MCF 10A (cell line): ENCODE measurements at regions not wholly inside any gene's neighbourhood (a gene's known extent, or its start where the extent isn't known, plus 50 kb on each side); places are given as distances from the start of the nearest gene placed in this dataset.

Experiments
- BruUV-seq: library from RNA; stranded (reverse); fragments of 400-500 nt; replicated peaks from 2 replicates; lab custom pipeline; 2021; lab: Mats Ljungman, UMichigan
- CTCF ChIA-PET: fragments of 300-600 bp; sonication (Branson Sonifier 250); formaldehyde crosslinking; extraction: SDS; loops from one replicate; lab custom pipeline; 2021; ENCODE audit warnings: antibody characterized with exemption, inconsistent platforms; lab: Yijun Ruan, JAX
- POLR2A ChIA-PET: fragments of 300-600, 350-650 bp; sonication (Branson Sonifier 250); formaldehyde crosslinking; extraction: SDS; loops from one replicate; lab custom pipeline; 2020; ENCODE audit warnings: antibody characterized with exemption, inconsistent platforms; lab: Yijun Ruan, JAX
- DNase-seq: peaks from one replicate; pipeline ENCODE4 v3.0.0-alpha.2; 2018; ENCODE audit not compliant: unreplicated experiment
- H3K27ac Mint-ChIP-seq: one replicate; pipeline ENCODE4 v1.8.0; 2022; ENCODE audit warnings: mild to moderate bottlenecking, low read depth, mixed read lengths; ENCODE audit not compliant: unreplicated experiment
- H3K27me3 Mint-ChIP-seq: one replicate; pipeline ENCODE4 v1.8.0; 2022; ENCODE audit warnings: mixed read lengths; ENCODE audit not compliant: insufficient read depth, unreplicated experiment
- H3K36me3 Mint-ChIP-seq: one replicate; pipeline ENCODE4 v1.8.0; 2022; ENCODE audit warnings: mild to moderate bottlenecking, moderate library complexity, mixed read lengths; ENCODE audit not compliant: insufficient read depth, unreplicated experiment
- H3K4me1 Mint-ChIP-seq: one replicate; pipeline ENCODE4 v1.8.0; 2022; ENCODE audit warnings: mixed read lengths; ENCODE audit not compliant: insufficient read depth, unreplicated experiment
- H3K4me3 Mint-ChIP-seq: one replicate; pipeline ENCODE4 v1.8.0; 2022; ENCODE audit warnings: mild to moderate bottlenecking, moderate library complexity, mixed read lengths; ENCODE audit not compliant: unreplicated experiment
- H3K9me3 Mint-ChIP-seq: one replicate; pipeline ENCODE4 v1.8.0; 2022; ENCODE audit warnings: mixed read lengths; ENCODE audit not compliant: unreplicated experiment
- intact Hi-C: fragments of 100-400 bp; cut with micrococcal nuclease; formaldehyde crosslinking; loops from 2 replicates; pipeline ENCODE4 v1.14.1; 2022
- TF ChIP-seq, protein P1 (sequence below): fragments of 200-600 bp; IDR thresholded peaks from one replicate; pipeline ENCODE4 v1.8.0; 2022; ENCODE audit warnings: antibody characterized with exemption, mild to moderate bottlenecking; ENCODE audit not compliant: unreplicated experiment

DNA sequence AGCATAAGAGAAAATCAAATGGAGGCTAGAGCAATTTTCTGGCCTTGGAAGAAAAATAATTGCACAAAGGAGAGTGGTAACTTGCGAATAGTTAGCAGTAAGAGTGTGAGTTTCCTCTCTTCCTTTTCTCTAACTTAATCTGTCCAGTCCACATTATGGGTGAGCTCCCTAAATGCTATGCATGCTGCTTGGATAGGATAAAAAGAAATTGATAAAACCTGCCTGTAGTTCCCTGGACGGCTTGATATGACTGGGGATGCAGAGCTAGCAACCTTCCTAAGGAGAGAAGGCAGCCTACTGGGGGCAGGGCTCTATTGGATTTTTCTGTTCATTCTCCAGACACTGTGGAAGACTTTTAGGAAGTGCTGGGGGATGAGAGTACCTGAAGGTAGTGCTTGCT, 311.3 kb downstream of the LMO7 start:
- ChIA-PET CTCF (no interaction called here), POLR2A (no interaction called here)
- intact Hi-C loops, result no loop called here
- no peaks in the 10 kb centered on the region for H3K9me3 Mint-ChIP-seq
- no peak for DNase-seq
- H3K27me3 Mint-ChIP-seq, result no peaks in the 10 kb centered on the region
- no TSS peak for BruUV-seq
- no peak overlapping the region for H3K27ac Mint-ChIP-seq
- TF ChIP-seq, protein P1, sequence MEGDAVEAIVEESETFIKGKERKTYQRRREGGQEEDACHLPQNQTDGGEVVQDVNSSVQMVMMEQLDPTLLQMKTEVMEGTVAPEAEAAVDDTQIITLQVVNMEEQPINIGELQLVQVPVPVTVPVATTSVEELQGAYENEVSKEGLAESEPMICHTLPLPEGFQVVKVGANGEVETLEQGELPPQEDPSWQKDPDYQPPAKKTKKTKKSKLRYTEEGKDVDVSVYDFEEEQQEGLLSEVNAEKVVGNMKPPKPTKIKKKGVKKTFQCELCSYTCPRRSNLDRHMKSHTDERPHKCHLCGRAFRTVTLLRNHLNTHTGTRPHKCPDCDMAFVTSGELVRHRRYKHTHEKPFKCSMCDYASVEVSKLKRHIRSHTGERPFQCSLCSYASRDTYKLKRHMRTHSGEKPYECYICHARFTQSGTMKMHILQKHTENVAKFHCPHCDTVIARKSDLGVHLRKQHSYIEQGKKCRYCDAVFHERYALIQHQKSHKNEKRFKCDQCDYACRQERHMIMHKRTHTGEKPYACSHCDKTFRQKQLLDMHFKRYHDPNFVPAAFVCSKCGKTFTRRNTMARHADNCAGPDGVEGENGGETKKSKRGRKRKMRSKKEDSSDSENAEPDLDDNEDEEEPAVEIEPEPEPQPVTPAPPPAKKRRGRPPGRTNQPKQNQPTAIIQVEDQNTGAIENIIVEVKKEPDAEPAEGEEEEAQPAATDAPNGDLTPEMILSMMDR, result no peak
- no peaks in the 10 kb centered on the region for H3K4me1 Mint-ChIP-seq
- no peaks in the 10 kb centered on the region for H3K36me3 Mint-ChIP-seq
- no peak overlapping the region for H3K4me3 Mint-ChIP-seq

DNA sequence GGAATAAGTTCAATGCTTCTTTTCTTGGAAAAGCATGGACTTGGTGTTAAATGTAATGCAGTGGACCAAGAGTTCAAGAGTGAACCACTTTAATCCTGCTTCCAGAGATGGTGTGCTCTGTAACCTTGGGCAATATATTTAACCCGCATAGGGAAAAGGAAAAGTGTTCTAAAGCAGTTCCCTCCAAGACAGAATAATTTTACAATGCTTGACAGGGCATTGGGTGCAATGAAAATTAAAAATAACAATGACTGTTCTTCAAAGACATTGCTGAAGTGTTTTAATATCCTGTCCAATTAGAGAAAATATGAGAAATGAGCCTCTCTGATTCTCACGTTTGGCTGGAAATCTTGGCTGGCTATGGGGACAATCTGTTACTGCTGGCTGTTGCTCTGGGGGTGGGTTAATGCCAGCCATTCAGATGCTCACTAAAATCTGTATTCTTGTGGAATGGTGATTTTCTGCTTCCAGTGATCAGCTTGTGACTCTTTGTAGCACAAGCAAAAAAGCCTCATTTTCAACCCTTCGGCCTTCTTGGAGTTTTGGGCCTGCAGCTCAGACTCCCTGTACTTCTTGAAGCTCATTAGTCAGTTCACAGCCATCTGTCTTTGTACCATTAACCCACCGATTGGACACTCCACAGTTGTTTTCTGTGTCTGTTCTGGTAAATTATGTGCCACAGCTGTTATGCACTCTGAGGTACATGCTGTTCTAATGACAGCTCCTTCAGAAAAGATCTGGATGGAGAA, 310.6 kb downstream of the LMO7 start:
- BruUV-seq, result no TSS peak
- Mint-ChIP-seq H3K4me1 (no peaks in the 10 kb centered on the region), H3K27ac (no peak overlapping the region), H3K4me3 (no peak overlapping the region), H3K9me3 (no peaks in the 10 kb centered on the region), H3K27me3 (no peaks in the 10 kb centered on the region), H3K36me3 (no peaks in the 10 kb centered on the region)
- intact Hi-C loops, result no loop called here
- POLR2A ChIA-PET, result interaction anchor here (0.6 to 0.7 kb wide), 2 partner anchors 16 to 321 kb away, joined by 3 read pairs; no protein-coding TSS in a partner anchor
- no peak for DNase-seq
- TF ChIP-seq, protein P1, result no peak
- CTCF ChIA-PET, result interaction anchor here (1.1 kb wide), 1 partner anchor 14 kb away, joined by 3 read pairs; no protein-coding TSS in a partner anchor

DNA sequence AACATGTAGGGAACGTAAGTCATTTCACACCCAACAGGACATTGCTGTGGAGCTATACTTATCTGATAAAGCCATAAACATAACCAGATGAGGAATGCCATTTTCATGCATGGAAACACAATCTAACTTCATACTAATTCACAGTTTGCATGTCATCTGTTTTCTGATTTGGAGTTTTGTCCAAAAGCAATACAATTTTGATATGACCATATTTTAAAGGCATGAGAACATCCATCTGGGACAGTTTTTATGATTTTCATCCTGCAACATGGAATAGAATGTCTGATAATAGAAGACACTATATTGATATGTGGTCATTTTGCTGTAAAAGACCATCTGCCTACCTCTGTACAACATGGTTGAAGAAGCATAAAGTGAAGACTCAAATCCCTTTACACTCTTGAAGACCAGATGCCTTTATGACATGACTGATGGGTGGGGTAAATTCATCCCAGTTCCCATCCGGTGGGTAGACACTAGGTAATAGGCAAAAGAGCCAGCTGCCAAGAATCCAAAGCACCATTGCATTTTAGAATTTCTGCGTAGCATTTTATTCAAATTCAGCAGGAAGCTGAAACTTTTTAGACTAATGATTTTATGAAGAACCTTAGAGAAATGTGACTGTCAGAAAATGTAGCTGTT, 309.8 kb downstream of the LMO7 start:
- Mint-ChIP-seq H3K9me3 (no peaks in the 10 kb centered on the region), H3K36me3 (no peaks in the 10 kb centered on the region), H3K4me3 (no peak overlapping the region), H3K4me1 (no peaks in the 10 kb centered on the region), H3K27me3 (no peaks in the 10 kb centered on the region), H3K27ac (no peak overlapping the region)
- POLR2A ChIA-PET, result interaction anchor here (0.6 to 0.9 kb wide), 3 partner anchors 15 to 321 kb away, joined by 3 to 4 read pairs (median 3); no protein-coding TSS in a partner anchor
- CTCF ChIA-PET, result interaction anchor here (1.1 kb wide), 1 partner anchor 13 kb away, joined by 3 read pairs; no protein-coding TSS in a partner anchor
- intact Hi-C loops, result no loop called here
- no peak for DNase-seq
- no TSS peak for BruUV-seq
- TF ChIP-seq, protein P1, result no peak

DNA sequence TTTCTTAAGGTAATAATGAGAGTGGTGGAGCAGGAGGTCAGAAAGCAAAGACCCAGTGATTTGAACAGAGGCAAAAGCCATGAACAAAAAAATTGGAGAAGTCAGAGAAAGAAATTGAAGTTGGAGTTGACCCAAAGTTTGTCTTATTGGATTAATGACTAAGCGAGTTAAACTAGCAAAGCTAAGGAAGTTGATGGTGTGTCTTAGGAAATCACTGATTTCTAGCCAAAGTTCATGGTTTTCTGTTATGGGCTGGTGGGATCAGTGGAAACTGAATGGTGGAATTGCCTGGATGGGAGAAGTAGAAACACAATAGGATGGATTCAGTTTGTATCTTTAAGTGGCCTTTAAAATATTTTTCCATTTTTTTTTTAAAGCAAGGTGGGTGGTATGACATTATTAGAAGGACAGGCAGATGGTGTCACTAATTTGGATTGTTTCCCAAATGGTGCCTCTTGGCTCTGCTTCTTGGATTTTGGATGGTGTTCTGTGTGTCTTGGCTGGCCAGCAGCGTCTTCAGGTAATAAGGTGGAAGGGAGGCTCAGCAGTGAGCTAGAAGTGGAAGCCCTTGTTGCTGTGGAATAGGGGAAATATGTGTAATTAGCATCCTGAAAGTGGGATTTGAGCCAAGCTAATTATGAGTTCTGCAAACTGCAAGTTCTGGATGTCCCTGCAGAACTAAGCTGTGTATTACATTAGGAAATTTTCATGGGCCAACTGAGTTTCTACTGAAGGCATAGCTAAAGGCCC, 302.9 kb downstream of the LMO7 start:
- CTCF ChIA-PET, result no interaction called here
- Mint-ChIP-seq H3K9me3 (no peaks in the 10 kb centered on the region), H3K4me1 (peaks cover 27% of the 10 kb centered on the region), H3K36me3 (no peaks in the 10 kb centered on the region), H3K27ac (no peak overlapping the region), H3K4me3 (no peak overlapping the region), H3K27me3 (no peaks in the 10 kb centered on the region)
- DNase-seq, result peak; percentile 44
- TF ChIP-seq, protein P1, result no peak
- intact Hi-C loops, result no loop called here
- no TSS peak for BruUV-seq
- POLR2A ChIA-PET, result no interaction called here
